RWPE1 (cell line): ENCODE measurements at regions not wholly inside any gene's neighbourhood (a gene's known extent, or its start where the extent isn't known, plus 50 kb on each side); places are given as distances from the start of the nearest gene placed in this dataset.
A peak's percentile ranks its signal among the peaks of the same experiment; 100 is the strongest.

Experiments used
- CTCF ChIA-PET: fragments of 350-600 bp; sonication (Branson Sonifier 250); formaldehyde crosslinking; extraction: SDS; loops from one replicate; lab custom pipeline; 2021; lab: Yijun Ruan, JAX
- POLR2A ChIA-PET: fragments of 400-600 bp; formaldehyde crosslinking; extraction: SDS; loops from one replicate; lab custom pipeline; 2020; ENCODE audit warnings: antibody characterized with exemption; ENCODE audit not compliant: low non-redundant PET; lab: Yijun Ruan, JAX
- DNase-seq: peaks from one replicate; pipeline ENCODE4 v3.0.0; 2012; ENCODE audit warnings: low spot score
- H3K27ac ChIP-seq: fragments of 450-650 bp; 2 replicates; pipeline ENCODE4 v1.5.1; 2017
- CTCF ChIP-seq: fragments of 450-650 bp; conservative IDR thresholded peaks from 2 replicates; pipeline ENCODE4 v1.5.1; 2017; ENCODE audit warnings: low read depth, mild to moderate bottlenecking

GRCh38 chr13:80989241-80989640 is 648.3 kb upstream of the SPRY2 start:
- CTCF ChIA-PET, result interaction anchor here (0.7 to 1.0 kb wide), 2 partner anchors 29 to 205 kb away, joined by 3 read pairs; no protein-coding TSS in a partner anchor

GRCh38 chr13:80988391-80989151 is 647.6 kb upstream of the SPRY2 start:
- TF ChIP-seq CTCF, result no peak
- ChIA-PET POLR2A (no interaction called here), CTCF (interaction anchor here (0.7 kb wide), 1 partner anchor 205 kb away, joined by 3 read pairs; no protein-coding TSS in a partner anchor)
- H3K27ac ChIP-seq, result no peak overlapping the region
- no peak for DNase-seq

More at GRCh38 chr13:80989241-80989640, 648.3 kb upstream of the SPRY2 start:
- H3K27ac ChIP-seq, result no peak overlapping the region
- POLR2A ChIA-PET, result no interaction called here
- DNase-seq, result no peak
- TF ChIP-seq CTCF, result no peak

GRCh38 chr13:80979035-80979641 is 638.2 kb upstream of the SPRY2 start:
- DNase-seq, result peak; percentile 46
- TF ChIP-seq CTCF, result peak; percentile 94
- H3K27ac ChIP-seq, result no peak overlapping the region
- ChIA-PET POLR2A (no interaction called here), CTCF (interaction anchor here (0.5 to 1.2 kb wide), 10 partner anchors 8 to 1413 kb away, joined by 3 to 6 read pairs (median 4); no protein-coding TSS in a partner anchor)

GRCh38 chr13:80977168-80977567 is 636.2 kb upstream of the SPRY2 start:
- CTCF ChIA-PET, result no interaction called here

GRCh38 chr13:80975903-80976302 is 635.0 kb upstream of the SPRY2 start:
- POLR2A ChIA-PET, result no interaction called here
- no peak overlapping the region for H3K27ac ChIP-seq
- DNase-seq, result no peak
- no peak for TF ChIP-seq CTCF
- CTCF ChIA-PET, result interaction anchor here (1.0 kb wide), 1 partner anchor 42 kb away, joined by 3 read pairs; no protein-coding TSS in a partner anchor

More at GRCh38 chr13:80977168-80977567, 636.2 kb upstream of the SPRY2 start:
- TF ChIP-seq CTCF, result no peak
- no peak overlapping the region for H3K27ac ChIP-seq
- no peak for DNase-seq
- POLR2A ChIA-PET, result no interaction called here

- no peak overlapping the region for H3K27ac ChIP-seq
- DNase-seq, result no peak
- POLR2A ChIA-PET, result no interaction called here
- no peak for TF ChIP-seq CTCF
- CTCF ChIA-PET, result no interaction called here
These were observed 632.8 kb upstream of the SPRY2 start for GRCh38 chr13:80973721-80974120.
